ENCODE measurements at regions not wholly inside any gene's neighbourhood (a gene's known extent, or its start where the extent isn't known, plus 50 kb on each side); places are given as distances from the start of the nearest gene placed in this dataset.

- TF ChIP-seq FOSL1 (CRISPR knock-in tag; IDR thresholded peaks at IDR 0.05; ENCODE audit: borderline replicate concordance) (no peak), ETV6 (CRISPR knock-in tag; conservative IDR thresholded peaks at IDR 0.05) (no peak), ZNF274 (CRISPR knock-in tag; IDR thresholded peaks at IDR 0.05) (no peak), ZNF331 (CRISPR knock-in tag; IDR thresholded peaks at IDR 0.05) (no peak), POLR2G (IDR thresholded peaks at IDR 0.05; ENCODE audit: low read depth, low read length) (no peak), ATF3 (CRISPR knock-in tag; IDR thresholded peaks at IDR 0.05) (no peak)
These were observed 216.0 kb upstream of the KLF4 start for GRCh38 chr9:107705521-107705920.

Measured in HepG2 (cell line).